NCI-H2107 treated with DMSO at 0.1 percent for 48 hours (cell line): ENCODE measurements at regions not wholly inside any gene's neighbourhood (a gene's known extent, or its start where the extent isn't known, plus 50 kb on each side); places are given as distances from the start of the nearest gene placed in this dataset.

ENCODE experiments used
- DNase-seq: peaks from one replicate; lab custom pipeline; 2025; ENCODE audit not compliant: unreplicated experiment; lab: John Stamatoyannopoulos, UW

- DNase-seq, result no peak
Observed at GRCh38 chr3:176737480-176738110, 459.7 kb downstream of the TBL1XR1 start.

- DNase-seq, result no peak
Observed at GRCh38 chr3:176734146-176734545, 463.1 kb downstream of the TBL1XR1 start.

GRCh38 chr3:176724394-176724759, 472.9 kb downstream of the TBL1XR1 start:
- DNase-seq, result no peak

GRCh38 chr3:176723758-176724393, 473.4 kb downstream of the TBL1XR1 start:
- no peak for DNase-seq

- no peak for DNase-seq
Observed at GRCh38 chr3:176714034-176714433, 483.2 kb downstream of the TBL1XR1 start.

- no peak for DNase-seq
Observed at GRCh38 chr3:176712191-176712590, 485.1 kb downstream of the TBL1XR1 start.

- DNase-seq, result no peak
Observed at GRCh38 chr3:176699288-176699687, 498.0 kb downstream of the TBL1XR1 start.

- DNase-seq, result no peak
Observed at GRCh38 chr3:176697284-176697889, 499.9 kb downstream of the TBL1XR1 start.

- no peak for DNase-seq
Observed at GRCh38 chr3:176696816-176697215, 500.5 kb downstream of the TBL1XR1 start.

- DNase-seq, result peak; percentile 65
Observed at GRCh38 chr3:176692966-176693785, 504.1 kb downstream of the TBL1XR1 start.

- no peak for DNase-seq
Observed at GRCh38 chr3:176692199-176692965, 504.9 kb downstream of the TBL1XR1 start.

GRCh38 chr3:176690083-176690869, 507.0 kb downstream of the TBL1XR1 start:
- DNase-seq, result no peak

GRCh38 chr3:176687754-176688153, 509.5 kb downstream of the TBL1XR1 start:
- no peak for DNase-seq

GRCh38 chr3:176683382-176683781, 513.9 kb downstream of the TBL1XR1 start:
- DNase-seq, result no peak

- peak; percentile 85 for DNase-seq
Observed at GRCh38 chr3:176663837-176664831, 533.1 kb downstream of the TBL1XR1 start.

- peak; percentile 52 for DNase-seq
Observed at GRCh38 chr3:176663387-176663786, 533.9 kb downstream of the TBL1XR1 start.

- no peak for DNase-seq
Observed at GRCh38 chr3:176661432-176661964, 535.8 kb downstream of the TBL1XR1 start.

- DNase-seq, result no peak
Observed at GRCh38 chr3:176655404-176656094, 541.7 kb downstream of the TBL1XR1 start.
